NCI-H345 treated with DMSO at 0.1 percent for 48 hours (cell line): ENCODE measurements at regions not wholly inside any gene's neighbourhood (a gene's known extent, or its start where the extent isn't known, plus 50 kb on each side); places are given as distances from the start of the nearest gene placed in this dataset.

Experiments
- DNase-seq: peaks from one replicate; lab custom pipeline; 2025; ENCODE audit not compliant: unreplicated experiment; lab: John Stamatoyannopoulos, UW

GRCh38 chr5:125348221-125348692 lies 601.8 kb upstream of the ZNF608 start:
- no peak for DNase-seq

- no peak for DNase-seq
Observed at GRCh38 chr5:125348936-125349831, 602.7 kb upstream of the ZNF608 start.

GRCh38 chr5:125357660-125358059 lies 611.2 kb upstream of the ZNF608 start:
- no peak for DNase-seq

DNA sequence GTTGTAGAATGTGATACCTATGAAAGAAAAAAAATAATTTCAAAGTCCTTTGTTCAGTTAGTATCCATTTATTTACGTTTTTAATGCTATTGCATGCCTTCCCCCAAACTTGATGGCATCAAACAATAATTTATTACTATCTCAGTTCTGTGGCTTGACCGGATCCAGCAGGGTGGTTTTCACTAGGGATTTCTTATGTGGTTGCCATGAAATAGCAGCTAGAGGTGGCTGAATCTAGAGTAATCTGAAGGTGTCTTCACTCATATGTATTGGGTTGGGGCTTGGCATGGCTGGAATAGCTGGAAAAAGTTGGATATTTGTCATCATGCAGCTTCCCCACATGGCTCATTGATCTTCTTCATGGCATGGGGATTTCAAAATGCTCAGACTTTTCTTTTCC lies 619.3 kb upstream of the ZNF608 start:
- DNase-seq = no peak

DNA sequence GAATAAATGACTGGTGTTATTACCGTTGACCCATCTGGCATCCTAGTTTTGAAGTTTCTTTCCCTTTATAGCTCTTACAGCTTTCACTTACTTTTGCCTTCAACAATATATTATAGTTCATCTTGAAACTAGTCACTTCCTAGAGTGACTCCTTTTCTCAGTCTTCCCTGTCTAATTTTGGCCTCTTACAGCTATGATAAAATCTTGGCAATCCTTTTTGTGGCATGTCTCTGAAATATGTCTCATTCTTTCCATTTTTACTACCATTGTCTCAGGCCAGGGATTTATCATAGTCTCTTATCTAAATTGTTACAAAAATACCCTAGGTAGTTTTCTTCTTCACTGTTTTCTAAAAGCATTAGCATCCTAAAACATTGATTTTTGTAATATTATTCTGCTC lies 621.3 kb upstream of the ZNF608 start:
- DNase-seq = no peak

- DNase-seq = no peak
Observed at GRCh38 chr5:125370461-125371205, 624.2 kb upstream of the ZNF608 start.

GRCh38 chr5:125372694-125373631 lies 626.5 kb upstream of the ZNF608 start:
- no peak for DNase-seq

DNA sequence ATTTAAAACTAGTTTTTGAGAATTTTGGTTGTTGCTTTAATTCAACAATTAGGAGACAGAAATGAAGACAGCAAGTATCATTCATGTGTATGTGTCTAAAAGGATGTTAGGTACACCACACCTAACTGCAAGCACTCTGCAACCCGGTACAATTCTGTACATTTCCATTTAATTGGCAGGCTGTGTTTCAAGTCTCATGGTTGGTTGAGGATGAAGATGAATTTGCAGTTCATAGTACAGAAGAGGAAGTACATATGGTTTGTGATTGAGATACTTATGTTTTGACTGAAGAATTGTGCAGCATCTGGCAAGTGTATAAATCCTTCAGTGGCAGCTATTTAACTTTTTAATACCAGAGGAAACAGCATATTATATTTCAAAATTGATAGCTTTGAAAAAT lies 628.7 kb upstream of the ZNF608 start:
- DNase-seq = no peak

DNA sequence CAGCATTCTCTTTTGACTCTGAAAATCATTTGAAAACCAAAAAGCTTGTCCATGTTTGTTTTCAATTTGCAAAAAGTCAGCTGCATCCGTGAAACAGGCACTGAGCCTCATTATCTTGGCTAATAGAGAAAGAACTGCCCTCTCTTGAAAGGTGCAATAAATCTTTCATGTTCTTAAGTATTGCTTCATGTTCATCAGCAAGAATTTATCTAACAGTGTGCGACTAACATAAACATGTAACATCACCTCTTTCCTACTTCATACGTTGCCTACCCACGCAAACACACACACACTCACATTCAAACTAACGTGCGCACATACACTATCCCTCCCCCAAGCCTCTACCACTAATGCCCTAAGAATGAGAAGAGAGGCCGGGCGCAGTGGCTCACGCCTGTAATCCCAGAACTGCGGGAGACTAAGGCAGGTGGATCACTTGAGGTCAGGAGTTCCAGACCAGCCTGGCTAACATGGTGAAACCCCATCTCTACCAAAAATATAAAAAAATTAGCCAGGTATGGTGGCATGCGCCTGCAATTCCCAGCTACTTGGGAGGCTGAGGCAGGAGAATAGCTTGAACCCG lies 629.7 kb upstream of the ZNF608 start:
- no peak for DNase-seq

DNA sequence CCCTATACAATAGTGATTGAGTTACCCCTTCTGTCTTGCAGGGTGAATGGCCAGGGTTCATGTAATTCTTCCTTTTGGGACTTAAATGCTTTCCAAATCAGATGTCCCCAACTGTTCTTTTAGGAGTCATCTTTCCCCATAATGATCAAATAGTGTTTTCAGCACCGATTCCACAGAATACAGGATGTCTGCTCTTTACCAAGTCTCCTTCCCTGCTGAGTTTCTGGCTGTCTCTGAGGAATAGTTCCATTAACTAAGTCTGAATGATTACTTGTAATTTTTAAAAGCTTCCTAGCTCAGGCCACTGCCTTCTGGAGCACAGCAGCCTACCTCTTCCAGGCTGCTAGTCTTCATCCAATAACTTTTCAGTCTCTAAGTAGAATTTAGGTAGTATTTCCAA lies 630.7 kb upstream of the ZNF608 start:
- no peak for DNase-seq

DNA sequence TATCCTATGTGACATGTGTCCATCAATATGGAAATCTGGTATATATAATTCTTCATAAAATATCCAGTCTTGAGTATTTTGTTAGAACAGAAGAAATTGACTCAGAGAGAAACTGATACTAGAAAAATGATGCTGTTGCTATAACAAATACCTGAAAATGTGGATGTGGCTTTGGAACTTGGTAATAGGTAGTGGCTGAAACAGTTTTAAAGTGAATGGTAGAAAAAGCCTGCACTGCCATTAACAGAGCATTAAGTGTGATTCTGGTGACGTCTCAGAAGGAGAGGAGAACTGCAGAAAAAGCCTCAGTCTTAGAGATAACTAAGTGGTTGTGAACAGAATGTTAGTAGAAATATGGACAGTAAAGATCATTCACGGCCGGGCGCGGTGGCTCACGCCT lies 634.9 kb upstream of the ZNF608 start:
- DNase-seq = no peak

DNA sequence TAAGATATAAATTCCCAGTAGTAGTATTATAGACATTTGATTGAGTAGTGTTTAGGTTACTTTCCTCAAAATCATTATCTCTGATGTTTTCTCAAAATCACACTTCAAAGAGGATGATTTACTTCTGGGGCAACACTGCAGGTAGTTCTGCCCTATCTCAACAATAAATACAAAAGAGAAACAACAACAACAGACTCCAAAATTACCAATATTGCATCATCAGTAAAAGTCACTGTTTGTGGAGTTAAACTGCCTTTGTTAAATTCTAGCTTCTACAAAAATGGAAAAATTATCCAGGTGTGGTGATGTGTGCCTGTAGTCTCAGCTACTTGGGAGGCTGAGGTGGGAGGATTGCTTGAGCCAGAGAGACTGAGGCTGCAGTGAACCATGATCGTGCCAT lies 637.6 kb upstream of the ZNF608 start:
- DNase-seq = no peak

DNA sequence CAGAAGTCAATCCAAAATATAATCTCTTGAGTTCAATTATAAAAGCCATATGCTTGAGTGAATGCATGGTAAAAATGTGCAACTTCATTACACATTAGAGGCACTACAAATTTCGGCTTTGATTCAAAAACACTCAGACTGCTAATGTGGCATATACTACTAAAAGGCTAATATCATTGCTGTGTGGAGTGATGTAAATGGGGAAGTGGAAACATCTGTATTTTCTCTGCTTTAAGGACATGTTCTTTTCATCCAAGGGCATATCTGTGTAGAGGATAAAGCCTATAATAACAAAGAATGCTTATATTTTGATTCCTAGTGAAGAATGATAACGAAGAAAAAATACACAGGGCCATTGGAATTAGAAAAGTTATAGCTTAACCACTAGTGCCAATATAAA lies 643.9 kb upstream of the ZNF608 start:
- no peak for DNase-seq

DNA sequence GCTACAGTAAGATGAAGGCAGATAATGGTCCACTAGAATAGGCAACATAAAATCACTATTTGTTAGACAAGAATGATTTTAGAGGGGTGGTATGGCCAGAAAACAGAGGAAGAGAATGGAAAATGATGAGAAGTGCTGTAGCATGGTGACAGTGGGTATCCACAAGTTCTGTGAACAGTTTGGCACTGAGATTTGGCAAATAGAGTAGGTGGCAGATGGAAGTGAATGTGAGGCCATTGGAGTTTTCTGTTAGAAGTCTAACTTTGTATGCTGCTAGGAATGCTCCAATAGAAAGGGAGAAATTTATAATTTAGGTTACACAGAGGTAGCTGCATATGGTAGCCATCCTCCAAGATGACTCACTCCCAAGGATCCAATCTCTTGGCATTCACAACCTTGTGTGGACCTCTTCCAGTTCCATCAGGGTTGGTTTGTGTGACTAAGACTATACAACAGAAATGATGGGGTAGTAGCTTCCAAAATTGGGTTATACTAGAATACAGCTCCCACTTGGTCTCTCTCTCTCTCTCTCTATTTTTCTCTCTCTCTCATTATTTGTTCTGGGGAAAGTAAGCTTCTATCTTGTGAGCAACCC lies 646.9 kb upstream of the ZNF608 start:
- no peak for DNase-seq

DNA sequence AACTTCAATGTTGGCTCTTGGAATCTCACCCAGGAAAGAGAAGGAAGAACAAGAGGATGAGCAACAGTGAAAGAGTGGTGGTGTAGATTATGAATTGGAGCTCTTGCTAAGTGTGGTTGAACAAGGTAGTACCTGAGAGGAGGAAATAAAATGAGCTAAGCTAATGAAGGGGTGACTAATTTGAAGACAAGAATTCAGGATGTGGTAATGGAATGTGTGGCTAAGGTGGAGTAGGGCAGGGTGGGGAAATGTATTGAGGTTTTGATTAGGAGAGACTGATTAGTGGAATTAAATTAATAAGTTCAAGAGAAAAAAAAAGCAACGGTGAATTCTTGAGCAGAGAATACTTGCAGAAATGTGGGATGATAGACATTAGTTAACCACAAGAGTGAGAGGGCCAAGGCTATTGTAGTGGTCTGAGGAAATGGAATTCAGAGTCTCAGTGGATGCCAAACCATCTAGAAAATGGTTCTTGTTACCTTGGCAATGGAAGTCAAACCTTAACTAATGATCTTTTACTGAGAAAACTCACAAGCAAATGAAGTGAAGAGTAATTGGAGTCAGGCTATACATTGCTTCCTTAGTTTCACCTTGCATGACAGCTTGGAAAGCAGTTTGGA lies 648.3 kb upstream of the ZNF608 start:
- DNase-seq = no peak

GRCh38 chr5:125396462-125396861 lies 650.0 kb upstream of the ZNF608 start:
- DNase-seq = no peak

GRCh38 chr5:125398466-125398865 lies 652.0 kb upstream of the ZNF608 start:
- no peak for DNase-seq

- DNase-seq = no peak
Observed at GRCh38 chr5:125399885-125400284, 653.4 kb upstream of the ZNF608 start.

DNA sequence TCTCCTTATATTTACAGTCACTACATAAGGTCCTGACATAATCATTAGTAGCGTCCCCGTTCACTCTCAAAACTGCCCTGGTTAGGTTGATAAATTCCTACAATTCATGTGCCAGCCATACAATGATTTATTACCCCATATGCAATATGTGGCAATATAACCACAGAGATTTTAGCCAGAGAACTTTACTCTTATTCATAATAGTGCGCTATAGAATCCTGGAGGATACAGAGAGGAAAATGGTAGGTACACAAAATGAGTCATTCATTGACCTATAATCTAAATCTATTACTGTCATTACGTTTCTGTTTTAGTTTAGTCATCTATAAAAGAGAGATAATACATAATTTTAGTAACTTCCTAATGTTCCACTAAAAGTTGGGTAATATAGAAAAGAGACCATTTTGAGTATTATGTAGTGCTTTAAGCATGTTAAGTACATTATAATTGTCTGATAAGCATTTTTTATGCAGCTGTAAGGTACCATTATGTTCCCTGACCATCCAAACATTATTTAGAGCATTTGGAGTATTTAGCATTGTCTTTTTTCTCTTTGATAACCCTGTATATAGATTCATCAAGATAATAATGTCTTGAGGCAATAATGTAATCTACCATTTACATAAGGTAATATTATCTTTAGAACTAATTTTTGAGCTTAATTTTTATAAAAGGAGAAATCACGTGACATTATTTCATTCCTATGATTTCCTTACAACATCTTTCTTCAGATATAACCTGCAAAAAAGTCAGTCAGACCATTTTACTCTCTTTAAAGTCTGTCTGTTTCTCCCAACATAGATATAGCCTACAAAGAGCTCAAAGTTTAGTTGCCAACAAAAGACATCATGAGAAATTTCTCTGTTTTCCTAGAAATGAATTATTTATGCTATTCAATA lies 655.5 kb upstream of the ZNF608 start:
- no peak for DNase-seq
